ENCODE measurements at regions not wholly inside any gene's neighbourhood (a gene's known extent, or its start where the extent isn't known, plus 50 kb on each side); places are given as distances from the start of the nearest gene placed in this dataset.
"Not testable (repeated sequence)": the region's sequence is repeated elsewhere in the genome, so short reads cannot be mapped to it uniquely, and the experiment has no call there.

DNA sequence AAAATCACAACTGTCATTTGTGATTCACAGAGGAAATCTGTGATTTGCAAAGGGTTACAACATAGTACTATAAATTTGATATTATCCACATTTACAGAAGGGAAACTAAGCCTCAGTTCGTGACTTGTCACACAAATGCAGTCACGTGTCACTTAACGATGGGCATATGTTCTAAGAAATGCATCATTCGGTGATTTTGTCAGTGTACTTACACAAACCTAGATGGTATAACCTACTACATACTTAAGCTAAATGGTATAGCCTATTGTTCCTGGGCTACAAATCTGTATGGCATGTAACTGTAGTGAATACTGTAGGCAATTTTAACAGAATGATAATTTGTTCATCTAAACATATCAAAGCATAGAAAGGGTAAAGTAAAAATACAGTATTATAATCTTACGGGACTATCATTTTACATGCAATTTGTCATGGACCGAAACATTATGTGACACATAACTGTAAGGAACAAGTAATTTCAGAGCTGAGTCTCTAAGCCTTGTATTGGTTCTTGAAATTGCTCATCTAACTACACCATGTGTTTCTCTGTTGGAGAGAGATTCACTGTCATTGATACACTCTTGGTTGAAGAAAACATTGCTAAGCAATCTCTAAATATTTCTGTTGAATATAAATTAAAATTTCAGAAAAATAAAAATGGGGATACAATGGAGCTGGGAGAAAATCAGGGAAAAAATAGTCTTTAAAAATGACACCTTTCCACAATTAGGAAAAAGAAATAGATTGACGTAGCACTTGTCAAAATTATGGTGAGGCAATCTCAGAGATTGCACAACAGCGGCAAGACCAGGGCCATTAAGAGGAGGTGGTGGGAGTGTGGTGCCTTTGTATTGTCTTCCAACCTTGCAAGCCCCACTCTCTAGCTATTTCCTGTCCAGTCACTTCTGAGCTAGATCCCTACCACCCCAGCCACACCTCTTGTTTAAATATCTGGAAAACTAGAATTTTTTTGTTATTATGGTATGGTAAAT lies 645.8 kb upstream of the TBL1XR1 start:
- DNase-seq (ENCODE audit: low read depth), result no peak

DNA sequence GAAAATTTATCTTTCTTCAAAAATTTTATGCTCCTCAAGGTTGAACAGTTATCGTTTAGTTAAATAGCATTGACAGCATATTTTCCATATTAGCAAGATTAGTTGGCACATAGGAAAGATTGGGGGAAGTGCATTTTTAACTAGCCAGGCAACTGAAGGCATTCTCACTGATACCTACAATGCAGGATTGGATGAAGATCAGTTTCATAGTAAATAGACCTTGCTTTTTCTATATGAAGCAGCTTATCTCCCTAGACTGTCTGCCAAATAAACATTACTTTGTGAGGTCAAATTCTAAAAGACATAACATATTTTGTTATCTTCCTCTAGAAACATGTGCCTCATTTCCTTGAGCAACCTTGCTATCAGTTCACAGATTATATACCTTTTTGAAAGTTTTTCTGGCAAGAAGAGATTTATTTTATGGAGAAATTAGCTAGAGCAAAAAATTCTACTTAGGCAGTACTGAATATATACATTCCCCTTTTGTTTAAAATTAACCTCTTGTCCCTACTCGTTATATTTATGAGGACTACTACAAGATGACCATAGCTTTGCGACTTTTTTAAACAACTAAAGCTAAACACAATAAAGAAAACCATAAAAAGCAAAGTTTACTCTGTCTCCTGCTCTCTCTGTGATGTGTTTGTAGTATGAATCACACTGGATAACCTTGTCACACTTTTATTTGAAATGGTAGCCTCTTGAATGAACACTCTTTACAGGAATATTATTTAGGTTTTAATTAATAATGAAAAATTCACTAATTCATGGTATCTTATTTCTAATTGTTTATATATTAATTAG lies 654.9 kb upstream of the TBL1XR1 start:
- no peak for DNase-seq (ENCODE audit: low read depth)

DNA sequence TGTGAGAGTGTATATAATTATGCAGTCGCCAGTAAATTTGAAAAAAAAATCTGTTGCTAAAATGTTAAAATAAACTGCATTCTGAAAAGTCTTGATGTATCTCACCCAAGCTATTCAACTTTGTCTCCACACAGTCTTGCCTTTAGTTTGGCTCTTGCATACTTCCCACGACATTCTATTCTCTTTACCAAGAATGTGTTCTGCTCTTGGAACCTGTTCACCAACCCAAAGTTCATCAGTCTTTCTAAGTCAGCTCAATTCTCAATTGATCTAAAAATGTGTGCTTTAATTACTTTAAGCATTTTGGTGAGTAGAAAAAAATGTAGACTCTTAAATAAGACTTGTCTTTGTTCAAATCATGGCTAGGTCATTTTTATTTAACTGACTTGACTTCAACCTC lies 657.7 kb upstream of the TBL1XR1 start:
- DNase-seq (ENCODE audit: low read depth), result no peak

DNA sequence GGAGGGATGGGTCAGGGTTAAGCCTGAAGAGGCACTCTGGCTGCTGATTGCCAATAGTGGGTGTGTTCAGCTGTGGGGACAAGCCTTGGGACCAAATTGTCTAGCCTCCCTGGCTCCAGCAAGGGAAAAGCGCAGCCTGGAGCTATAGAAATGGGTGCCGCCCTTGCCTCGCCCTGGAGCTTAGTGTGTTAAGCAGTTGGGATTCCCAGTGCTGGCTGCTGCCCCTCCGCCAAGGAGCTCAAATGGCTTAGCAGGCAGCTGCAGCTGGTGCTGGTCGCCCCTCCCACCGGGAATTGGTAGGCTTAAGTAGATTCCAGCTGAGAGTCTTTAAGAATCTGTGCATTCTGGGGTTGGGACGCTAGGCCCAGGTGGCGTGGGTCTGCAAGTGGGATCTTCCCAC lies 662.9 kb upstream of the TBL1XR1 start:
- DNase-seq (ENCODE audit: low read depth), result no peak

DNA sequence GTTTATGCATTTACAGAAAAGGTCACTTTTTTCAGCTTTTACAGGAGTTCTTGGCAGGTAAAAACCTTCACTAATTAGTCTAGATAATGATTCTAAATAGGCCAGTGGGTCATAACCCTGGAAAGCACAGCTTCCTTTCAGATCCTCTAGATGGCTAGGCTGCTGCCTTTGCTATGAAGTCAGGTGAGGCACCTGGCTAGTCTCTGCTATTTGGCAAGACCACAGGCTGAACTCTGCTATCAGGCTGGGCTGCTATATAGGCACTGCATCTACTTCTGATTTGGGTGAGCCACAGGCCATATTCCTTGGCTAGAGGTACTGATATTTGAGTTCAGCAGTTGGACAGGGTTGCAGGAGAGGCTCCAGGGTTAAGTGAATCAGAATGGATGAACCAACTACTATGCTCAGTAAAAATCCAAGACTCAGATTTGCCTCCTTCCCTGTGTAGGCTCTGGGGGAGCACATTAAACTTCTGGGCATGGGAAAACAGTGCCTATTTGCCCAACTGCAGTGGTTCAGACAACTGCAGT lies 665.7 kb upstream of the TBL1XR1 start:
- no peak for DNase-seq (ENCODE audit: low read depth)

DNA sequence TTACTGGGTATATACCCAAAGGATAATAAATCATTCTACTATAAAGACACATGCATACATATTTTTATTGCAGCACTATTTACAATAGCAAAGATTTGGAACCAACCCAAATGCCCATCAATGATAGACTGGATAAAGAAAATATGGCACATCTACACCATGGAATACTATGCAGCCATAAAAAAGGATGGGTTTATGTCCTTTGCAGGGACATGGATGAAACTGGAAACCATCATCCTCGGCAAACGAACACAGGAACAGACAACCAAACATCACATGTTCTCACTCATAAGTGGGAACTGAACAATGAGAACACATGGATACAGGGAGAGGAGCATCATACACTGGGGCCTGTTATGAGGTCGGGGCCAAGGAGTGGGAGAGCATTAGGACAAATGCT lies 665.0 kb upstream of the KCNMB2 start:
- DNase-seq (ENCODE audit: low read depth), result not testable (repeated sequence)

DNA sequence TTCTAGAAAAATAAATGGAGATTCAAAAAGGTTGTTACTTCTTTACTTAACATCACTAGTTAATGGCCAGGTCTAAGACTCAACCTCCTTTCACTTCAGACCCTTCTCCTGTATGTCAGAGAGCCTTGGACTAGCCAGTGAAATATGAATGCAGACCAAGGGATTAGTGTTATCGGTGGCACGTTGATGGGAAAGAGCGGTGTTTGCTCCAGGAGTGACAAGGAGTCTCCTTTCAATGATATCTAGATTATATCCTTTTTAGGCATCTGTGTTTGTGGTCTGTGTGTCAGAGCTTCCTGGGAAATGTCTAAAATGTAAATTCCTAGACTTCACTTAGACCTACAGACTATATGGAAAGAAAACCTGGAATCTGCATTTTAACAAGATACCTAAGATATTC lies 658.0 kb upstream of the KCNMB2 start:
- DNase-seq (ENCODE audit: low read depth), result no peak

DNA sequence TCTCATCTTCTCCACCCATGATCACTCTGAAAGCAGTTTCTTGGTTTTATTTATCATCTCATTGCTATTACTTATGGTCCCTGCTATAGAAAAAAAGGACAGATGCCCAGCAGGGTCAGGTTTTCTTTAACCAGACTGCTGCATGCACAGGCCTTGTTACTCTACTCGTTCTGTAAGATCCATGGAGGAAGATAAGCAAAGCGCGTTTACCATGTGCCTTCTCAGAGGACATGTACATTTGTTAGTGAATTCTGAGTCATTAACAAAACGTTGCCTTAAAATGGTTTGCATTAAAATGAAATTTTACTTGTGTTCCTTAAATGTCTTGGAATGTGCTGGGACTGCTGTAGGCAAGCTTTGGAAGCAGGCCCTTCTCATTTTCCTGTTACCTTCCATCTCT lies 657.3 kb upstream of the KCNMB2 start:
- no peak for DNase-seq (ENCODE audit: low read depth)

DNA sequence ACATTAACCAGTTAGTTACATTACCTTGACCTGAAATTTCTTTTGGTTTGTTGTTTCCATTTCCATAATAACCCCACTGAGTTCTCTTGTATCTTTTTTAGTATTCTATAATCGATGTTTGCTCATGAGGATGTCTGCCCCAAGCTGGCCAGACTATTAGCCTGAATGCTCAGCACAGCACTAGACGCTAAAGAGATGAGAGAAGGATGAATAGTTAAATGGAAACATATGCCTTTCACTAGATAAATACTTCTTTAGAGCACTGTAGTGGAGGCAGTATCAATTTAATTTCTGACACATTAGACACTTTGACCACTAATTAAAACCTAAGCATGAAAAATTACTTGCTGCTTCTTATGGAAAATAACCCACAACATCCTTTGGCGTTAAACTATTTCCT lies 654.9 kb upstream of the KCNMB2 start:
- no peak for DNase-seq (ENCODE audit: low read depth)

DNA sequence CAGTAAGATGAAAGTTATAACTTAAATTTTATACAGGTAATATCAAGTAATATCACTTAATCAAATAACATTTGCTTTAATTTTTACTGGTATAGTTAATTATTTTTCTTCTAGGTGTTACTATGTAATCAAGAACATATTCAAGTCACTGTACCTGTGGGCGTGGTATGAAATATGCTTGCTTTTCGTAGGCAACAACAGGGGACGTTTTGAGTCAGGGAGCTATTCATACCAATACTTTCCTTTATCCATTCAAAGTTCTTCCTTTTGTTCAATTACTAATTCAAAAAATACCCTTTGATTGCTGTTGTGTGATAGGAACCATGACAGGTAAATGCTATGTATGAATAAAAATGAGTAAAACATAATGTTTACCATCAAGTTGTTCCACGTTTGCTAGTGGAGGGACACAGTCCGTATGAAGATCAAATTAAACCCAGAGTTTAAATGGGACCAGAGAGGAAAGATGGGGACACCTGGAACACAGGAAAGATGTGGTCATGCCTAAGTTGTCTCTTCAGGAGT lies 654.0 kb upstream of the KCNMB2 start:
- DNase-seq (ENCODE audit: low read depth), result no peak

DNA sequence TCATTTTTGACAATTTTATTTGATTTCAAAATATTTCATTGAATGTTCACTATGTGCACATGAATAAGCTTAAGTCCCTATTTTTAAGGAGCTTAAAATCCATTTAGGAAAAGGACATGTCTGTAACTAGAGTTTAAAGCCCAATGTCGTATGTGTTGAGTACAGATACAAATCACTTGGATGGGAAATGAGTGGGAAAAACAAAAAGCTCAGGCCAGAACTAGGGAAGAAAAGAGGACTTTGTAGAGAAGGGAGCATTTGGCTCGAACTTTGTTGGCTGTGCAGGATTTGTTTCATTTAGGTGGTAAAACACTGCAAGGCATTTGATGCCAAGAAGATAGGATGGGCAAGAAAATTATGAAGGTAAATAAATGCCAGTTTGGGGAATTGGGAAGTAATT lies 653.1 kb upstream of the KCNMB2 start:
- no peak for DNase-seq (ENCODE audit: low read depth)

DNA sequence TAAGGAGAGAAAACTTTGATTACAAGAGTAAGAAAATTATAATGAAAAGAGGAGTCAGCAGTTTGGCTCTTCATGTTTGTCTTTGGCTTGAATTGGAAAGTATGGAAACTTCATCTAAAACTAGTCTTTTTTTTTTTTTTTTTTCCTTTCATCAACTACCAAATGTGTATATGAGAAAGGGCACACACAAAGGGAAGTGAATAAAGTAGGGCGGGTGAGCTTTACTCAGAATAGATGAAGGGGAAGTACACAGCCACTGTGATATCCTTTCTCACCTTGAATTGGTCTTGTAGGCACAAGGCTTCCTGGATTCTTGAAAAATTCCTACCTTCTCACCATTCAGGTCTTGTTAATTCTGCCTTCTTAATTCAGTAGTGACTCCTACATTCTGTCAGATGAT lies 652.3 kb upstream of the KCNMB2 start:
- DNase-seq (ENCODE audit: low read depth), result no peak

DNA sequence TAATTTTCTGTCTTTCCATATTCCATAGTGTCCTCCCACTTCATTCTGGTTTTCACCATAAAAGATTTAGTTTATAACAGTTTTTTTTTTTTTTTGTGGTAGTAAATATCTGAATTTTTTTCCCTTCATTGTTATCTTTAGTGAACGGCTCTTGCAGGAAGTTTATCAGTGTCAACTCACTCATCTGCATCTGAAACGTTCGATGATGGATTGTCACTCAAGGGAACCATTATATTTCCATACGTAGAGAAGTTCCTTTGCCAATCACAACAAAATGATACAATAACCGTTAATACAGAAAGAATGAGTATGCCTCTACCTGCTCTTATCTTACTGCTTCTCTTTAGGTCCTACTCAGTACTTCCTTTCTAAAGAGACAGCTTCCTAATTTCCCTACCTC lies 651.2 kb upstream of the KCNMB2 start:
- DNase-seq (ENCODE audit: low read depth), result no peak

DNA sequence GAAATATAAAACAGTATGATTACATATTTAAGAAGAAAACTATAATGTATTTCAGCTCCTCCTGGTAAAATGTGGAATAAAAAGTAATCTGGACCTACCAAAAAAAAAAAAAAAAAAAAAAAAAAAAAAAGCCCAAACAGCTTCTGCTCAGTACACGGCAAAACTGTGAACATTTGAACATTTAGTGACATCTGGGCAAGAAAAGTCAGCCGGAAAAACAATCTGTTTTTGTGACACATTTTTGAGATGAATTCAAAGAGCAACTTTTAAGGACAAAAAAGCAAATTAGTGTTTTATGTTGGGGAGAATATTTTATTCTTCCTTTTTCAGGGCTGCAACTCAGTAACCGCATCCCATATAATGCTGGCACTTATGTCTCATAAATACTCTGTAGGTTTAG lies 649.7 kb upstream of the KCNMB2 start:
- no peak for DNase-seq (ENCODE audit: low read depth)

DNA sequence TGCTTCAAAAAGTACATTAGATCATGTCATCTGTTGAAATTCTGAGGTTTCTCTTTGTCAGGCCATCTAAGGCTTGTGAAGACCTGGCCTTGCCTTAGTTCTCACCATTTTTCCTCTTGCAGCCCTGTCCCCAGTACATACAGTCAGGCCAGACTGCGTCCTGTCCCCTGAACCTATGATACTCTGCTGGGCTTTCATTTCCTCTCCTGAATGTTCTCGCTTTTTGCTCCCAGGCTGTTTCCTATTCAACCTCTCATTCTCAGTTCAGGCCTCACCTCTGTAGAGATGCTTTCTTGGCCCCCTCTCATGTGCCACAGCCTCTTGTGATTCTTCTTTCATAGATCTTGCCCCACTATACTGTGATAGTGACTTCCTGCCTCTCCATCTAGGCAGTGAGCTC lies 648.8 kb upstream of the KCNMB2 start:
- DNase-seq (ENCODE audit: low read depth), result no peak

DNA sequence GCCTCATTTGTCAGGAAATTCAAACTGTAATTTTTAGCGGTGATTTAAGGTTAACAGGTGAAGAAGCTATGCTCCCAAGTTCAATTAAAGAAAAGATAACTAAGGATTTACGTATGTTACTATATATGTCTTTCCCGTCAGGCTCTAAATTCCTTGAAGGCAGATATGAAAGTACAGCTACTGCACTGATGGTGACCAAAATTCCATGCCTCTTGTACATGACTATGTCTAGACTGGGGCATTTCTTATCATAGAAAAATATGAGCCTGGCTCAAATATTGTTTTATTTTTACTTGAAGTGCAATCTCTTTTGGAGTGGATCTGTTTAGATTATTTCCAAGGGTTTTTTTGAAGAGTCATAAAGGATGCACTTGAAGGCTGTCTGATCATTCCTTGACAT lies 647.1 kb upstream of the KCNMB2 start:
- DNase-seq (ENCODE audit: low read depth), result no peak

DNA sequence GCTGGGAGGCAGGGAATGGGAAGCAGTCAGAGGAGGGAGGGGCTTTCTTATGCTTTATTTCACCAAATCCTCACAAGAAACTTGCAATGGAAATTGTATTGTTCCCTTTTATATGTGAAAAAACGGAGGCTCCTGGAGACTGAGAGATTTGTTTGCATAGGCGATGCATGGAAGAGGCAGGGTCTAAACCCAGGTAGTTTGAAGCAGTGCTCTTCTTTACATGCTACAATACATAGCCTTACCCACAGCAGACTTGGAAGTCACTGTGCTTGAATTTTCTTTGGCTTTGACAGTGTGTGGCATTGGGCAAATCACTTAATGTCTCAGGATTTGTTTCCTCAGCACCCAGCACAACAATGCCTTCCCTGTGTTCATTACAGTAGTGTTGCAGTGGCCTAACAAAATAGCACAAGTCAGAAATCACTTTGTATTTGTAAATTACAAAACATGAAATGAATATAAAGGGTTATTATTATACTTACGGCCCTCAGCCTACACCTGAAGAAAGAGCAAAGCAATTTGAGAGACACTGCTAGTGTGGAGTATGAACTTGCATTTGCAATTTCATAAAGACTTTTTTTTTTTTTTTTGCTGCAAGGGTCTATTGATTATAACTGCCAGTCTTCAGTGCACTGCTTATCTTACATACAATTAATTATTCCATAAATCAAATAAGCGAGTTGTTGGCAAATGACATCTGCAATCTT lies 646.4 kb upstream of the KCNMB2 start:
- no peak for DNase-seq (ENCODE audit: low read depth)

DNA sequence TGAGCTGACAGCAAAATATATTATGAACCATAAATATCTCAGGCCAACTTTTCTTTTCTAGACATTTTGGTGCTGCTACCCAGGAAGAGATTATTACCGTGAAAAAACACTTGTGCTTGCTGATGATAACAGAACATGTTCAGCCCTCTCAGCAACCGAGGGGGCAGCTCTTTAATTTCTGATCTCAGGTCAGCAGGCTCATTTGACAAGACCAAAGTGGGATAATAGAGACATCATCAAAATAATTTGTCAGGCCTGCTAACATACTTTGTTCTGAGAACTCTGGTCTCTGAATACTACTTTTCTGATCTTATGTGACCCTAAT lies 645.9 kb upstream of the KCNMB2 start:
- DNase-seq (ENCODE audit: low read depth), result no peak

DNA sequence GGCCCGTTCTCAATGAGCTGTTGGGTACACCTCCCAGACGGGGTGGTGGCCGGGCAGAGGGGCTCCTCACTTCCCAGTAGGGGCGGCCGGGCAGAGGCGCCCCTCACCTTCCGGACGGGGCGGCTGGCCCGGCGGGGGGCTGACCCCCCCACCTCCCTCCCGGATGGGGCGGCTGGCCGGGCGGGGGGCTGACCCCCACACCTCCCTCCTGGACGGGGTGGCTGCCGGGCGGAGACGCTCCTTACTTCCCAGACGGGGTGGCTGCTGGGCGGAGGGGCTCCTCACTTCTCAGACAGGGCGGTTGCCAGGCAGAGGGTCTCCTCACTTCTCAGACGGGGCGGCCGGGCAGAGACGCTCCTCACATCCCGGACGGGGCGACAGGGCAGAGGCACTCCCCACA lies 644.7 kb upstream of the KCNMB2 start:
- DNase-seq (ENCODE audit: low read depth), result not testable (repeated sequence)

DNA sequence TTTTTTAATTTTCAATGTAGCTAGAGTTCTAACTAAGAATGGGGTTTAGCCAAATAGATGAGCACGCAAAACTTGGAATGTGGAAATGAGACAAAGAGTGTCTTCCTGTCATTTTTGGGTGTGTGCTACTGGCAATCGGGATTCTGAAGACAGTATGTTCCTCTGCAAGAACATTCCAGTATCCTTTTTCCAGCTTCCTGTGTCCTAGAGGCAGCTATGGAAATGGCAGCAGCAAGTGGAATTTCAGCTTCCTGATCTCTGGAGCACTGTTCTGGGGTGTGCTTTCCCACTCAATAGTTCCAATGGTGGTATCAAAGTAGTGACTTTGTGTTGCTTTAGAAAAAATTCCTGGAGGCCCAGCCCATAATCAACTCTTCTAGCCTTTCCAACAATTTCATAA lies 642.9 kb upstream of the KCNMB2 start:
- no peak for DNase-seq (ENCODE audit: low read depth)

DNA sequence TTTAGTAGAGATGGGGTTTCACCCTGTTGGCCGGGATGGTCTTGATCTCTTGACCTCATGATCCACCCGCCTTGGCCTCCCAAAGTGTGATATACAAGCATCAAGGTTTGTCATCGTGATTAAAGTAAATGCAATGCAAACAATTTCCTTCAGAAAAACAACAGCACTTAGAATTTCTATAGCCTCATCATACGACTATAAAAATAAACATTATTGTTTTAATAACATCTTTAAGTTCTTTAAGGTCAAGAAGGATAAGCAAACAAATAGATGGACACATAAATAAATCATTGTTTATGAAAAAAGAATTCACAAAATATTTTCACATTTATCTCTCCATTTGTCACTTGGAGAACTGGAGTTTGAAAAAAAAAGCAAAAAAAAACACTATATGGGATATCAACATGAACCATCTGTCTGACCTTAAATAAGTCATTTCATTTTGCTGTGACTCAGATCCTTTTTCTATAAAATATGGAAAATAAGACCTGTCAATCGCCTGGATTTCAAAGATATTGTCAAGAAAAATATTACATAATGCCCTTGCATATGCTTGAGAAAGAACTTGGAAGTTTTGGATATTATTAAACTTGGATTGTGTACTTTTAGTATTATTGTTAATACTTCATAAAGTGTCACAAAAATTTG lies 642.0 kb upstream of the KCNMB2 start:
- peak; percentile 39 for DNase-seq (ENCODE audit: low read depth)

DNA sequence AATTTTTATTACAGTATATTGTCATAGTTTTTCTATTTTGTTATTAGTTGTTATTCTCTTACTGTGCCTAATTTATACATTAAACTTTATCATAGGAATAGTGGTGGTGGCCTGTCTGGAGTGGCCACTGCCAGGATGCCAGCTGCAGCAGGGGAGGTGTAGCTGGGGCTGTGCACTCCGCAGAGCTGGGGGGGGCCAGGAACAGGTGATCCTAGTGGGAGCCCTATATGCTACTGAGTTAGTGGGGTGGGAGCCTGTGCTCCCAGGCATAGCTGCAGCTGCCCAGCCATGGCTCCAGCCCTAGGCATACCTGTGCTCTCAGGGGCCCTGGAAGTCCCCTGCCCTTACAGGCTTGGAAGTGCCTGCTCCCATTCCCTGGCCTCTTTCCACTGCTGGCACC lies 638.1 kb upstream of the KCNMB2 start:
- no peak for DNase-seq (ENCODE audit: low read depth)
